GM21786 (cell line): ENCODE measurements at regions not wholly inside any gene's neighbourhood (a gene's known extent, or its start where the extent isn't known, plus 50 kb on each side); places are given as distances from the start of the nearest gene placed in this dataset.

Experiments
- ATAC-seq: cut with Tn5 transposase; IDR thresholded peaks from one replicate; pipeline ENCODE4 v1.9.1; 2021; ENCODE audit not compliant: unreplicated experiment

DNA sequence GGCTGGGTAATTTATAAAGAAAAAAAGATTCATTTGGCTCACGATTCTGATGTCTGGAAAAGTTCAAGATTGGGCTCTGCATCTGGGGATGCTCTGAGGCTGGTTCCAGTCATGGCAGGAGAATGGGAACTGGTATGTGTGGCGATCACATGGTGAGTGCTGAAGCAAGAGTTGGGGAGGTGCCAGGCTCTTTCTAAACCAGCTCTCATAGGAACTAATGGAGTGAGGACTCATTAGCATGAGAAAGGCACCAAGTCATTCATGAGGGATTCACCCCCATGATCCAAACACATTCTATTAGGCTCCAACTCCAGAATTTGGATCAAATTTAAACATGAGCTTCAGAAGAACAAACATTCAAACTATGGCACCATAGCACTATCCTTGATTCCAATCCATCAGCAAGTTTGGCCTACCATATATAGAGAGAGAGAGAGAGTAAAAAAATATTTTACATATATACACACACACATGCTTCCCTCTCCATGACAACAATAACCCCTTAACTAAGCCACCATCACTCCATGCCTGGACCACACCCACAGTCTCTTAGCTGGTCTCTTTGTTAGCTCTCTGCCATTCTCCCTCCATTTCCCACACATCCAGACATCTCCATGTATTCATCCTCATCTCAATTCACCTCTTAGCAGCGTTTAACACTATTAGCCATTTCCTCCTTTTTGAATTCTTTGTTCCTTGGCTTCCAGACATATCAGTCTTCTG, 57.9 kb downstream of the NPY start:
- ATAC-seq: no peak

DNA sequence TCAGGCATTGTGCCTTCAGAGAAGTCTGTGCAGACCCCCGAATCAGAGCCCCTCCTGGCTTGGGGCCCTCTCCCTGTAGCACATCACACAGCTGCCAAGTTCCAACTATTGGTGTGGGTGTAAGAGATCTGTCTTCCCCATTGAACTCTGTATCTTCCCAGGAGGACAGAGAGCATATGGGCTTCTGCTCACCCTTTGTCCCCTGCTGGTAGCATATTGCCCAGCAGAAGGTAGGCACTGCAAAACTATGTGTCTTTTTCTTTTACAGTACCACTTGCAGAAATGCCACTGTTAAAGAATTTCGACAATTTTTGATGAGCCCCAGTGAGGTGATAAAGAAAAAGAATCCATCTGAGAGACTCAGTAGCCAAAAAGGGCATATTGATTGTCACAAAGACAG, 59.6 kb downstream of the NPY start:
- no peak for ATAC-seq

- ATAC-seq: no peak
These were observed 62.1 kb downstream of the NPY start for GRCh38 chr7:24346129-24346528.

DNA sequence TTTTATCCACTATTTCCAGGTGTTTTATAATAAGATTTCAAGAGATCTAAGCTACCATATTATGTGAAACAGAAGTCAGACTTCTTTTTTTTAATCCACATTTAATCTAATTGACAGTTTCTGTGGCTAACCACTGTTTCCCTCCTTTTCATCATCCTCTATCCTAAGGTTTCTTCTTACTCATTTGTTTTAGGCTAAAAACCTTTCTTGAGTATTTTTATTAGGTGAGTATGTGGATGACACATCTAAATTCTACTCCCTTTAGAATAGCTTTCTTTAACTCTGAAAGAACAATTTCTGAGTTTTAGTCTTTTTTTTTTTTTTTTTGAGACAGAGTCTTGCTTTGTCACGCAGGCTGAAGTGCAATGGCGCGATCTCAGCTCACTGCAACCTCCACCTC, 62.7 kb downstream of the NPY start:
- no peak for ATAC-seq

DNA sequence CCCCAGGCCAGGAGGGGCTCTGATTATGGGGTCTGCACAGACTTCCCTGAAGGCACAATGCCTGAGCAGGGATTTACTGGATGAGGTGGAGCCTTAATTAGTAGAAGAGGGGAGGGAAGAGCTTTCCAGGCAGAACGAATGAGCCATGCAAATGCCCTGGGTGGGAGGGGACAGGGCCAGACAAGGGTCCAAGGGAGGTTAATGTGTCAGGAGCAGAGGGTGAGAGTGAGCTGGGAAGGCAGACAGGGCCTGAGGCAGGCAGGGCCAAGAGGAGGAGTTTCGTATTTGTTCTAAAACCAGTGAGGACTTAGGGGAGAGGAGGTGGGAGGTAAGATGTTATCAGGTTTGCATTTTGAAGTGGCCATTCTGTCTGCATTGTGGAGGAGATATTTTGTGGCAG, 65.3 kb downstream of the NPY start:
- no peak for ATAC-seq

GRCh38 chr7:24354456-24354855, 70.5 kb downstream of the NPY start:
- no peak for ATAC-seq

- ATAC-seq: no peak
These were observed 72.9 kb downstream of the NPY start for GRCh38 chr7:24356718-24357386.

- no peak for ATAC-seq
These were observed 77.0 kb downstream of the NPY start for GRCh38 chr7:24361001-24361400.

- ATAC-seq: no peak
These were observed 81.6 kb downstream of the NPY start for GRCh38 chr7:24365606-24366005.

DNA sequence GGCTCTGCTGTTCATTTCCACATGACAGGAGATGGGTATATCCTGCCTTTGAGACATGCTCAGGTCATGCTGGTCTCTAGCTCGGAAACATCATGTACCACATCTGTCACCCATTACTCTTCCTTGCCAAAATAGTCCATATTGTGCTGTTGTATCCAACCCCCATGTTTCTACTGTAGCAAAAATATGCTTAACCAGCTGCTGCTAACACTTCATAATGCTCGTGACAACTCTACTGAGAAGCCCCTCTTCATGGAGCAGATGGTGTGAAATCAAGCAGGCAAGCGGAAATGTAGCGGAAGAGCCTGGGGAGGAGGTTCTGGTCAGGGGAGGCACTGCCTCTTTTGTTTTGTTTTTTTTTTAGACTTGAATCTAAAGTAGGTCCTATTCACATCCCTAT, 82.9 kb downstream of the NPY start:
- no peak for ATAC-seq

- no peak for ATAC-seq
These were observed 84.2 kb downstream of the NPY start for GRCh38 chr7:24368161-24368560.

- ATAC-seq: no peak
These were observed 86.6 kb downstream of the NPY start for GRCh38 chr7:24370541-24370940.

- no peak for ATAC-seq
These were observed 89.3 kb downstream of the NPY start for GRCh38 chr7:24372961-24373955.

- no peak for ATAC-seq
These were observed 95.1 kb downstream of the NPY start for GRCh38 chr7:24378871-24379616.

GRCh38 chr7:24381894-24382505, 98.0 kb downstream of the NPY start:
- ATAC-seq: no peak

- ATAC-seq: no peak
These were observed 99.1 kb downstream of the NPY start for GRCh38 chr7:24383055-24383454.

GRCh38 chr7:24384362-24385030, 100.5 kb downstream of the NPY start:
- ATAC-seq: peak; percentile 80

GRCh38 chr7:24388212-24388611, 104.2 kb downstream of the NPY start:
- ATAC-seq: no peak

- ATAC-seq: no peak
These were observed 106.6 kb downstream of the NPY start for GRCh38 chr7:24390376-24391157.
